ENCODE measurements at regions not wholly inside any gene's neighbourhood (a gene's known extent, or its start where the extent isn't known, plus 50 kb on each side); places are given as distances from the start of the nearest gene placed in this dataset.

GRCh38 chr10:65861249-65861648 is 1064.6 kb upstream of the LRRTM3 start:
- TF ChIP-seq CTCF (IDR thresholded peaks at IDR 0.05) (no peak), POLR2A (IDR thresholded peaks at IDR 0.05) (no peak)
- H3K9me3 ChIP-seq: no peaks in the 10 kb centered on the region
- no peak overlapping the region for H3K4me3 ChIP-seq
- no peak overlapping the region for H3K27ac ChIP-seq
- no peaks in the 10 kb centered on the region for H3K36me3 ChIP-seq
- intact Hi-C loops (cut with DNase I): no loop called here
- H3K27me3 ChIP-seq: no peaks in the 10 kb centered on the region
- no peak for DNase-seq
- H3K4me1 ChIP-seq: no peaks in the 10 kb centered on the region

Small RNA genes in the stretch of these regions (small RNA-seq; reads per million reads assigned to genes)
- gene CYP2C61P: 0 reads per million in 4 donors

All from esophagus squamous epithelium (tissue), 5 donors.